Adrenal gland (tissue), 9 donors: ENCODE measurements at regions not wholly inside any gene's neighbourhood (a gene's known extent, or its start where the extent isn't known, plus 50 kb on each side); places are given as distances from the start of the nearest gene placed in this dataset.
"Not testable (repeated sequence)": the region's sequence is repeated elsewhere in the genome, so short reads cannot be mapped to it uniquely, and the experiment has no call there.

Experiments used
- DNase-seq, 7 donors: peaks; one replicate each; pipeline ENCODE4 v3.0.0-alpha.2; 2019 to 2020
- H3K27ac ChIP-seq, 5 donors: fragments of 200-600 bp; sonication (generic) in 4 of 5; 1 replicate in 3 of 5; 2 replicates in 2 of 5; pipeline versions ENCODE4 v1.5.1 to v1.8.0; 2016 to 2020; ENCODE audit warnings: mild to moderate bottlenecking in 1 of 5
- H3K27me3 ChIP-seq: fragments of 200-600 bp; 2 replicates; pipeline ENCODE4 v1.8.0; 2021
- H3K36me3 ChIP-seq, 2 donors: fragments of 200-600 bp; replicated peaks in 1 of 2; 1 replicate in 1 of 2; 2 replicates in 1 of 2; pipeline versions ENCODE4 v1.5.1 to v1.8.0; 2018 to 2022
- H3K4me1 ChIP-seq, 2 donors: fragments of 200-600 bp; replicated peaks in 1 of 2; 1 replicate in 1 of 2; 2 replicates in 1 of 2; pipeline versions ENCODE4 v1.5.1 to v1.8.0; 2018 to 2021
- H3K4me3 ChIP-seq, 4 donors: fragments of 200-600 bp; sonication (generic) in 3 of 4; one replicate each; pipeline ENCODE4 v1.5.1; 2016 to 2018
- H3K9me3 ChIP-seq, 3 donors: fragments of 200-600 bp; sonication (generic) in 1 of 3; replicated peaks in 1 of 3; 1 replicate in 2 of 3; 2 replicates in 1 of 3; pipeline versions ENCODE4 v1.5.1 to v1.8.0; 2016 to 2021
- POLR2A ChIP-seq, 2 donors: fragments of 450-650 bp; IDR thresholded peaks; one replicate each; pipeline ENCODE4 v1.6.1; 2017; ENCODE audit warnings: antibody characterized with exemption in 2 of 2, mild to moderate bottlenecking in 2 of 2, moderate library complexity in 1 of 2
- WGBS, 4 donors: extraction: QIAGEN DNeasy Blood & Tissue Kit in 2 of 4; methylation state at CpG; one replicate each; pipeline versions ENCODE4 v1.1.5 to v1.1.7; 2013 to 2017; 5-methylcytosine and 5-hydroxymethylcytosine counted together
- intact Hi-C, 2 donors: fragments of 100-400 bp; cut with DNase I; formaldehyde crosslinking; loops; one replicate each; pipeline versions ENCODE4 v1.14.1 to v1.15.0; 2022 to 2023
- TF ChIP-seq, protein P1 (sequence below), 6 experiments: fragments of 450-650 bp in 4 of 6; fragments of 200-600 bp in 2 of 6; sonication (generic) in 1 of 6; IDR thresholded peaks; 1 replicate in 5 of 6; 2 replicates in 1 of 6; pipeline versions ENCODE4 v1.5.1 to v1.8.0; 2016 to 2021; ENCODE audit warnings: antibody characterized with exemption in 6 of 6, mild to moderate bottlenecking in 2 of 6, moderate library complexity in 1 of 6
- donor health status: healthy with polysubstance abuse.
- donor health status: Bipolar disorder and iron deficiency.
- donor health status: DM: yes; HTN: yes; CAD: no.
- donor health status: DM: no; HTN: no; CAD: no.
- donor health status: DM: no; HTN: no; CAD: no.

DNA sequence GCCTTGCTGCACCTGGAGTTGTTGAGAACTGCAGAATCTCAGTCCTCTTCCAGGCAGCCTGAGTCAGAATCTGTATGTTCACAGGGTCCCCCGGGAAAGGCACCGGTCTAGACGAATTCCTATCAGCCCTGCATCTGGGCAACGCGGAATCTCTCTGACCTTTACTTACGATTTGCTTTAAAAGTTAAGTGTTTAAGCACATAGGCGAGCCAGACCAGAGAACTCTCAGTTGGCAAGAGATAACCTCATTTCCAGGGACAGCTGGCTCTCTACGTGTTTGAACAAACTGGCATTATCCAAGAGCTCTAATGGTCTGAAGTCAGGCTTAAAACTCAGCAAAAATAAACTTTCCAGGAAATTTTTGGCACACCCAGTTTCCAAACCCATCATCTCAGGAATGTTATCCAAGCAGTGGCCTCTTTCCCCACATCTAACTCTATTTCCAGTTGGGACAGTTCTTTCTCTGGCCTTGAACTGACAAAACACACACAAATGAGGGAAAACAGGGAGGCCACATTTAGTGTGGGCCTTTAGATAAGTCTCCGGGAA lies 53.4 kb downstream of the HES1 start:
- intact Hi-C loops, result no loop called here
- no peak overlapping the region for H3K4me3 ChIP-seq
- H3K27ac ChIP-seq, result no peak overlapping the region
- H3K9me3 ChIP-seq, result no peaks in the 10 kb centered on the region
- H3K4me1 ChIP-seq, result peaks cover 7 to 8% of the 10 kb centered on the region in 2 donors
- WGBS, 4 donors, result 29 to 65% (median 37%) methylated on average over 6 to 9 of the region's 9 CpGs
- TF ChIP-seq, protein P1, sequence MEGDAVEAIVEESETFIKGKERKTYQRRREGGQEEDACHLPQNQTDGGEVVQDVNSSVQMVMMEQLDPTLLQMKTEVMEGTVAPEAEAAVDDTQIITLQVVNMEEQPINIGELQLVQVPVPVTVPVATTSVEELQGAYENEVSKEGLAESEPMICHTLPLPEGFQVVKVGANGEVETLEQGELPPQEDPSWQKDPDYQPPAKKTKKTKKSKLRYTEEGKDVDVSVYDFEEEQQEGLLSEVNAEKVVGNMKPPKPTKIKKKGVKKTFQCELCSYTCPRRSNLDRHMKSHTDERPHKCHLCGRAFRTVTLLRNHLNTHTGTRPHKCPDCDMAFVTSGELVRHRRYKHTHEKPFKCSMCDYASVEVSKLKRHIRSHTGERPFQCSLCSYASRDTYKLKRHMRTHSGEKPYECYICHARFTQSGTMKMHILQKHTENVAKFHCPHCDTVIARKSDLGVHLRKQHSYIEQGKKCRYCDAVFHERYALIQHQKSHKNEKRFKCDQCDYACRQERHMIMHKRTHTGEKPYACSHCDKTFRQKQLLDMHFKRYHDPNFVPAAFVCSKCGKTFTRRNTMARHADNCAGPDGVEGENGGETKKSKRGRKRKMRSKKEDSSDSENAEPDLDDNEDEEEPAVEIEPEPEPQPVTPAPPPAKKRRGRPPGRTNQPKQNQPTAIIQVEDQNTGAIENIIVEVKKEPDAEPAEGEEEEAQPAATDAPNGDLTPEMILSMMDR (IDR thresholded peaks at IDR 0.05), result no peak
- no peak for TF ChIP-seq POLR2A (IDR thresholded peaks at IDR 0.05)
- no peaks in the 10 kb centered on the region for H3K27me3 ChIP-seq
- peak in 3 of 7 donors; percentile 29 to 45 (median 44) for DNase-seq
- H3K36me3 ChIP-seq, result no peaks in the 10 kb centered on the region

DNA sequence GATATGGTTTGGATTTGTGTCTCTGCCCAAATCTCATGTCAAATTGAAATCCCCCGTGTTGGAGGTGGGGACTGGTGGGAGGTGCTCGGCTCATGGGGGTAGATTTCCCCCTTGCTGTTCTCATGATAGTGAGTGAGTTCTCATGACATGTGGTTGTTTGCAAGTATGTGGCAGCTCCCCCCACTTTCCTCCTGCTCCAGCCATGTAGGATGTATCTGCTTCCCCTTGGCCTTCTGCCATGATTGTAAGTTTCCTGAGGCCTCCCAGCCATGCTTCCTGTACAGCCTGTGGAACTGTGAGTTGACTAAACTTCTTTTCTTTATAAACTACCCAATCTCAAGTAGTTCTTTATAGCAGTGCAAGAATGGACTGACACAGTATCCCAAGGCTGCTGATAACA lies 55.9 kb downstream of the HES1 start:
- H3K27ac ChIP-seq, DNase-seq, intact Hi-C loops, H3K27me3 ChIP-seq, H3K9me3 ChIP-seq, H3K4me3 ChIP-seq, H3K36me3 ChIP-seq, H3K4me1 ChIP-seq: not testable (repeated sequence)
- 67 to 75% (median 68%) methylated on average over 2 of the region's 2 CpGs for WGBS, 4 donors

DNA sequence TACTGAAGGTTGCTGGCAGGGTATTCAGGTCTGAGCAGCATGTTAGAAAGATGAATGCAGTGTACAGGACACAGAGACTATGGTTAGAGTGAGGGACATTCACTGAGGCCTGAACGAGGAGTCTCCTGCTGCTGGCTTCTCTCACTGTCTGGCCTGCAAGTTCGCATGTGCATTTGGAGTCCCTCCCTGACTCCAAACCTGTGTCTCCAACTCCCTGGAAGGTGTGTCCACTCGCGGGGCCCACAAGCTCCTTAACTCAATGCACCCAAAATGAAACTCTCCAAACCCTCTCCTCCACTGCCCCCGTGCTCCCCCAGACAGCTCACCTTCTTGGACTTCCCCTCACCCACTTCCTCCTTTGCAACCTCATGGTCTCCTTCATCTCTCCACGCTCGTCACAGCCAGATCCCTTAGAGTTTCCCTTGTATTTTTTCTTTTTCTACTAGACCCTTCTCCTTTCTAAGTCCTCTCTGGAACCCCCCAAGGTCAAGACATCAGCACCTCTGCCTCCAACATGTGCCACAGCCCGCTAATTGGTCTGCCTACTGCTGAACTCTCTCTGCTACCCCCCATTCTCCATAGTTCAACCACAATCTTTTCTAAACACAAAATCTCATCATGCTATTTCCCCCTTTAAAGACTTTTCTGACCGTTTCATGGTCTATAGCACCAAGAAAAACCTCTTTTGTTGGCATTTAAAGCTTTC lies 58.3 kb downstream of the HES1 start:
- intact Hi-C loops, result no loop called here
- TF ChIP-seq, protein P1 (IDR thresholded peaks at IDR 0.05), result no peak
- no peak for TF ChIP-seq POLR2A (IDR thresholded peaks at IDR 0.05)
- WGBS, 4 donors, result 80 to 90% (median 87%) methylated on average over 9 of the region's 9 CpGs

DNA sequence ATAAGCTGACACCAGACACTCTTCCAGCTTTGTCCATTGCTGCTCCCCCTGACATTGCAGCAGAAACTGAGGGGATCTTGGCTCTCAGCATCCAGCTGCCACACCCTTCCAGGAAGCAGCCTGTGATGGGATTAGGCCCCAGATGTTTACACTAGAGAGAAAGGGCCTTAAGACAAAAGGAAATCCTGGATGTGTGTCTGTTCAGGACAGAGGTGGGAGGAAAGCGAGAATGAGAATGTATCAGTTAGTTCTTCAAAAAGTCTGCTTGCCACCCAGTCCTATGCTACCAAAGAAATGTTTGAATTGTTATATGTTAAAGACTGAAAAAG lies 58.8 kb downstream of the HES1 start:
- TF ChIP-seq, protein P1 (IDR thresholded peaks at IDR 0.05), result no peak
- TF ChIP-seq POLR2A (IDR thresholded peaks at IDR 0.05), result no peak
- whole genome bisulfite sequencing, 4 donors, result 93 to 100% (median 95%) methylated on average over 1 of the region's 1 CpG
- intact Hi-C loops, result no loop called here

More for the DNA sequence above, 58.3 kb downstream of the HES1 start:
- Histone ChIP-seq H3K27me3 (no peaks in the 10 kb centered on the region), H3K27ac (no peak overlapping the region), H3K4me3 (no peak overlapping the region), H3K4me1 (peaks cover 4 to 5% of the 10 kb centered on the region in 2 donors), H3K36me3 (no peaks in the 10 kb centered on the region), H3K9me3 (no peaks in the 10 kb centered on the region)
- DNase-seq, result no peak

DNA sequence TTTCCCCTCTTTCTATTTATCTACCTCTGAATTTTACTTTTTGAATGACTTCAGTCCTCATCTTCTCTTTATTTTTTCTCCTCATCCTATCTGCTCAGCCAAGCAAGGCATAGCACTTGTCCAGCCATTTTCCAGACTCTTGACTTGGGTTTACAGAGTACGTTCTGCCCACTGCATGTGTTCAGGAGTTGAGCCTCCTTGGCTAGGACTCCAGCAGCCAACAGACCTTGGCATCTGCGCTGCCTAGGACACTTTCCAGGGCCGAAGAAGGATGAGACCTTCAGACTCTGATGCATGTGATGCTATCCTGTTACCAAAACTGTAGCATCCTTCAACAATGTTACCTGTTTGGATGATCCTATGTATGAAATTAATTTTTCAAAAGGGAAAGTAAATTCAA lies 59.7 kb downstream of the HES1 start:
- no peaks in the 10 kb centered on the region for H3K4me1 ChIP-seq
- no peak overlapping the region for H3K27ac ChIP-seq
- H3K4me3 ChIP-seq, result no peak overlapping the region
- no peak for DNase-seq
- intact Hi-C loops, result no loop called here
- no peak for TF ChIP-seq POLR2A (IDR thresholded peaks at IDR 0.05)
- TF ChIP-seq, protein P1 (IDR thresholded peaks at IDR 0.05), result no peak
- no peaks in the 10 kb centered on the region for H3K9me3 ChIP-seq
- H3K36me3 ChIP-seq, result no peaks in the 10 kb centered on the region
- 41 to 58% (median 52%) methylated on average over 3 of the region's 3 CpGs for WGBS, 4 donors
- H3K27me3 ChIP-seq, result no peaks in the 10 kb centered on the region

More for the DNA sequence above, 58.8 kb downstream of the HES1 start:
- no peaks in the 10 kb centered on the region for H3K27me3 ChIP-seq
- no peaks in the 10 kb centered on the region for H3K4me1 ChIP-seq
- H3K4me3 ChIP-seq, result no peak overlapping the region
- H3K27ac ChIP-seq, result no peak overlapping the region
- DNase-seq, result no peak
- H3K36me3 ChIP-seq, result no peaks in the 10 kb centered on the region
- H3K9me3 ChIP-seq, result no peaks in the 10 kb centered on the region
